Uterus (tissue), 2 donors: ENCODE measurements at regions not wholly inside any gene's neighbourhood (a gene's known extent, or its start where the extent isn't known, plus 50 kb on each side); places are given as distances from the start of the nearest gene placed in this dataset.

Experiments
- POLR2A ChIP-seq, 2 donors: fragments of 450-650 bp; IDR thresholded peaks; one replicate each; pipeline ENCODE4 v1.6.1; 2016; ENCODE audit warnings: antibody characterized with exemption in 2 of 2, mild to moderate bottlenecking in 1 of 2, moderate library complexity in 1 of 2
- TF ChIP-seq, protein P1 (sequence below), 4 experiments: fragments of 200-600 bp in 2 of 4; fragments of 450-650 bp in 2 of 4; sonication (generic) in 2 of 4; IDR thresholded peaks; one replicate each; pipeline ENCODE4 v1.5.1; 2016 to 2019; ENCODE audit warnings: antibody characterized with exemption in 4 of 4, mild to moderate bottlenecking in 2 of 4, moderate library complexity in 1 of 4

GRCh38 chr2:195300631-195301030 is 356.4 kb upstream of the SLC39A10 start:
- TF ChIP-seq, protein P1, sequence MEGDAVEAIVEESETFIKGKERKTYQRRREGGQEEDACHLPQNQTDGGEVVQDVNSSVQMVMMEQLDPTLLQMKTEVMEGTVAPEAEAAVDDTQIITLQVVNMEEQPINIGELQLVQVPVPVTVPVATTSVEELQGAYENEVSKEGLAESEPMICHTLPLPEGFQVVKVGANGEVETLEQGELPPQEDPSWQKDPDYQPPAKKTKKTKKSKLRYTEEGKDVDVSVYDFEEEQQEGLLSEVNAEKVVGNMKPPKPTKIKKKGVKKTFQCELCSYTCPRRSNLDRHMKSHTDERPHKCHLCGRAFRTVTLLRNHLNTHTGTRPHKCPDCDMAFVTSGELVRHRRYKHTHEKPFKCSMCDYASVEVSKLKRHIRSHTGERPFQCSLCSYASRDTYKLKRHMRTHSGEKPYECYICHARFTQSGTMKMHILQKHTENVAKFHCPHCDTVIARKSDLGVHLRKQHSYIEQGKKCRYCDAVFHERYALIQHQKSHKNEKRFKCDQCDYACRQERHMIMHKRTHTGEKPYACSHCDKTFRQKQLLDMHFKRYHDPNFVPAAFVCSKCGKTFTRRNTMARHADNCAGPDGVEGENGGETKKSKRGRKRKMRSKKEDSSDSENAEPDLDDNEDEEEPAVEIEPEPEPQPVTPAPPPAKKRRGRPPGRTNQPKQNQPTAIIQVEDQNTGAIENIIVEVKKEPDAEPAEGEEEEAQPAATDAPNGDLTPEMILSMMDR (IDR thresholded peaks at IDR 0.05) = no peak
- TF ChIP-seq POLR2A (IDR thresholded peaks at IDR 0.05) = no peak
